ENCODE measurements at regions not wholly inside any gene's neighbourhood (a gene's known extent, or its start where the extent isn't known, plus 50 kb on each side); places are given as distances from the start of the nearest gene placed in this dataset.

DNA sequence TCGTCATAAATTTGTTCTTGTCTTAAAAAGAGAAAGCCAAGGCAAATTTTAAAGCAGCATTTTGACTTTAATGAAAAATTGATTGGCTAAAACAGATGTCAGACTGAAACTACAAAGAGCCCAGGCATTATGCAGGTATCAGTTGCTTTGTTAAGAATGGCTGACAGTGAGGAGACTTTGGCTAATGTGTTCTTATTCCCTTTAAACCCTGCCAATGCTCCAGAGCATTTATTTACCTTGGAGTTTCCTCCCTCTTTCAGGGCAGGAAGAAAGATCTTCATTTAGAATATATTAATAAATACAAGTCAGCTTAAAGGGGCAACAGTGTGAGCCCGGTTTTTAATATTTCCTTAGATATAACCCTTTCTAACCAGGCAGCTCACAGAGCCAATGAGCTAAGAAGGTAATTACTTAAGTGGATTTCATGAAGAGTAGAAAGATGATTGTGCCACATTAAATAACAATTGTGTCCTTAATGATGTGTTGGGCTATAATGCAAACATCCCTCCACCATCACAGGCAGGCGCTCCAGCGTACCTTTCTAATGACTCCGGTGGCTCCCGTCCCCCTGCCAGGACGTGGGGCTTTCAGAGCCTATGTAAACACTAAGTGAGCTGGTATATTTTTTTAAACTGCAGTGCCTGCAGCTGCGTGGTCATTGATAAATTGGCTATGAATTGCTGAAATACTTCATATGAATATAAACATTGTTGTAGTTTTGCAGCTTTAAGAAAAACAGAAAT, 349.4 kb upstream of the POU3F3 start:
- no peak overlapping the region for H3K4me3 ChIP-seq
- 44 to 52% methylated on average over 8 of the region's 8 CpGs for WGBS, 2 donors
- H3K27ac ChIP-seq, result no peak overlapping the region
- no peaks in the 10 kb centered on the region for H3K36me3 ChIP-seq
- ATAC-seq, result no peak
- TF ChIP-seq, protein P1, sequence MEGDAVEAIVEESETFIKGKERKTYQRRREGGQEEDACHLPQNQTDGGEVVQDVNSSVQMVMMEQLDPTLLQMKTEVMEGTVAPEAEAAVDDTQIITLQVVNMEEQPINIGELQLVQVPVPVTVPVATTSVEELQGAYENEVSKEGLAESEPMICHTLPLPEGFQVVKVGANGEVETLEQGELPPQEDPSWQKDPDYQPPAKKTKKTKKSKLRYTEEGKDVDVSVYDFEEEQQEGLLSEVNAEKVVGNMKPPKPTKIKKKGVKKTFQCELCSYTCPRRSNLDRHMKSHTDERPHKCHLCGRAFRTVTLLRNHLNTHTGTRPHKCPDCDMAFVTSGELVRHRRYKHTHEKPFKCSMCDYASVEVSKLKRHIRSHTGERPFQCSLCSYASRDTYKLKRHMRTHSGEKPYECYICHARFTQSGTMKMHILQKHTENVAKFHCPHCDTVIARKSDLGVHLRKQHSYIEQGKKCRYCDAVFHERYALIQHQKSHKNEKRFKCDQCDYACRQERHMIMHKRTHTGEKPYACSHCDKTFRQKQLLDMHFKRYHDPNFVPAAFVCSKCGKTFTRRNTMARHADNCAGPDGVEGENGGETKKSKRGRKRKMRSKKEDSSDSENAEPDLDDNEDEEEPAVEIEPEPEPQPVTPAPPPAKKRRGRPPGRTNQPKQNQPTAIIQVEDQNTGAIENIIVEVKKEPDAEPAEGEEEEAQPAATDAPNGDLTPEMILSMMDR (IDR thresholded peaks at IDR 0.05), result no peak
- DNase-seq, result no peak
- H3K4me1 ChIP-seq, result no peaks in the 10 kb centered on the region
- intact Hi-C loops (cut with DNase I), result no loop called here
- H3K9me3 ChIP-seq, result peaks cover 0 to 2% (median 0%) of the 10 kb centered on the region in 11 donors
- H3K27me3 ChIP-seq, result peaks cover 0 to 12% (median 0%) of the 10 kb centered on the region in 7 donors

- H3K4me3 ChIP-seq, result no peak overlapping the region
- no peak for ATAC-seq
- H3K36me3 ChIP-seq, result no peaks in the 10 kb centered on the region
- H3K9me3 ChIP-seq, result peaks cover 0 to 15% (median 0%) of the 10 kb centered on the region in 11 donors
- WGBS, 2 donors, result 40 to 51% methylated on average over 6 of the region's 6 CpGs
- no peaks in the 10 kb centered on the region for H3K4me1 ChIP-seq
- no peak overlapping the region for H3K27ac ChIP-seq
- no peak for DNase-seq
- intact Hi-C loops (cut with DNase I), result no loop called here
- peaks cover 0 to 5% (median 0%) of the 10 kb centered on the region in 7 donors for H3K27me3 ChIP-seq
- TF ChIP-seq, protein P1 (IDR thresholded peaks at IDR 0.05), result no peak
Measured at GRCh38 chr2:104518256-104518655, 335.7 kb upstream of the POU3F3 start.

DNA sequence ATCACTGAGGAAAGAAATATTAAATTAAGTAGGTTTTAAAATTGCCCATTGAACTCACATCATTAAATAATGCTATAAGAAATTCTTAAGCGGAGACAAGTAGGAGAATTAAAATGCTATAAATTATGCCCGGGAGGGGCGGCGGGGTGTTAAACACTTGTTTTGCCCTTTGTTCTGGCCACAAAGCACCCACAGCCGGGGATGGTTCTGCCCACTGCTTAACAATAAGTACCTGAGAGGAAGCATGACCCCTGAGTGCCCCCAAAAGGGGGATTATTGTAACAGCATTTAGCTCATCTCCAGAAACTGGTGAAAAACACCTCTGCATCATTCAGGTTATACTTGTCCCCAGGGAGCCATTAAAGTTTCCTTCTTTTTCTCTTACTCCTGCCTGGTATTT, 332.7 kb upstream of the POU3F3 start:
- H3K27me3 ChIP-seq, result peaks cover 0 to 5% (median 0%) of the 10 kb centered on the region in 7 donors
- no peak overlapping the region for H3K4me3 ChIP-seq
- no peaks in the 10 kb centered on the region for H3K36me3 ChIP-seq
- TF ChIP-seq, protein P1 (IDR thresholded peaks at IDR 0.05), result no peak
- H3K4me1 ChIP-seq, result no peaks in the 10 kb centered on the region
- DNase-seq (no peak), ATAC-seq (no peak)
- 42 to 44% methylated on average over 5 of the region's 5 CpGs for WGBS, 2 donors
- H3K9me3 ChIP-seq, result peaks cover 0 to 15% (median 0%) of the 10 kb centered on the region in 11 donors
- no peak overlapping the region for H3K27ac ChIP-seq
- intact Hi-C loops (cut with DNase I), result no loop called here

- DNase-seq (no peak), ATAC-seq (no peak)
- no peaks in the 10 kb centered on the region for H3K36me3 ChIP-seq
- H3K27ac ChIP-seq, result no peak overlapping the region
- no peak overlapping the region for H3K4me3 ChIP-seq
- peaks cover 0 to 15% (median 0%) of the 10 kb centered on the region in 11 donors for H3K9me3 ChIP-seq
- TF ChIP-seq, protein P1 (IDR thresholded peaks at IDR 0.05), result no peak
- no peaks in the 10 kb centered on the region for H3K27me3 ChIP-seq
- 91 to 95% methylated on average over 2 of the region's 2 CpGs for WGBS, 2 donors
- intact Hi-C loops (cut with DNase I), result no loop called here
- peaks cover 0 to 9% (median 0%) of the 10 kb centered on the region in 9 donors for H3K4me1 ChIP-seq
Measured at GRCh38 chr2:104523921-104524320, 330.0 kb upstream of the POU3F3 start.

Measured in heart right ventricle (tissue), 16 donors.